ENCODE measurements at regions not wholly inside any gene's neighbourhood (a gene's known extent, or its start where the extent isn't known, plus 50 kb on each side); places are given as distances from the start of the nearest gene placed in this dataset.

DNA sequence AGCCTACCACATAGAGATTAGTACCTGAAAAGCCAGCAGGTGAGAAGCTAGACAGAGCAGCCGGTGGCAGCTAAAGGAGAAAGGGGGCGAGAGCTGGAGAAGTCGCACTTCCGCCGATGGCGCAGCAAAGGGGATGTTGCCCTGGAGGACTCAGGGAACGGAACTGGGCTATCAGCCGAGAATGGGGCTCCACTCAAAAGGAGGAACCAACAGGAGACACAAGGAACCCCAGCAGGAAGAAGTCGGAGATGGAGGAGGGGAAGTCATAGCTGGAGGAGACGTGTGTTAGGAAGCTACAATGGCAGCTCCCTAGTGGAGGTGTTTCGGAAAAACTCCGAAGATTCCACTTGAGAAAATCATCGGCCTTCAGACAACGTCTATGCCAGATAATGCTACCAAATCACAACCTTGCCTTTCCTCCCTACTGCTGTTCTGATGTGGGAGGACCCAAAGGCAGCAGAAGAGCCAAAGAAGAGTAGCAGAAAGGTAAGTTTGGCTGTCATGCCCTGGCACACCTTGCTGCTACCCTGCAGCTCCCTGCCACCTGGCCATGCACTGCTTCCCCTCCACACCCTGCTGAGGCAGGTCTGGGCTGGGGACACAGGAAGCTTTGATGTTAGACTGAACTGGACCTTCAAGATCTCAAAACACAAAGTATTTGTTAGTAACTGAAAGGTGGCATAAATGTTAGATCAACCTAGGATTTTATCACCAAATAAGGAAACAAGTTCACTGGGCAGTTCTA, 127.9 kb downstream of the DLEU7 start:
- no peak for DNase-seq (ENCODE audit: extremely low spot score in 2 of 2)
- intact Hi-C loops (cut with DNase I), result no loop called here
- Histone ChIP-seq H3K4me1 (no peaks in the 10 kb centered on the region), H3K36me3 (no peaks in the 10 kb centered on the region), H3K27me3 (no peaks in the 10 kb centered on the region), H3K9me3 (no peaks in the 10 kb centered on the region), H3K4me3 (no peak overlapping the region), H3K27ac (no peak overlapping the region)
- TF ChIP-seq POLR2A (IDR thresholded peaks at IDR 0.05) (no peak), POLR2AphosphoS5 (IDR thresholded peaks at IDR 0.05; ENCODE audit: insufficient read depth in 1 of 2, low read depth in 1 of 2) (no peak)
- TF ChIP-seq, protein P1, sequence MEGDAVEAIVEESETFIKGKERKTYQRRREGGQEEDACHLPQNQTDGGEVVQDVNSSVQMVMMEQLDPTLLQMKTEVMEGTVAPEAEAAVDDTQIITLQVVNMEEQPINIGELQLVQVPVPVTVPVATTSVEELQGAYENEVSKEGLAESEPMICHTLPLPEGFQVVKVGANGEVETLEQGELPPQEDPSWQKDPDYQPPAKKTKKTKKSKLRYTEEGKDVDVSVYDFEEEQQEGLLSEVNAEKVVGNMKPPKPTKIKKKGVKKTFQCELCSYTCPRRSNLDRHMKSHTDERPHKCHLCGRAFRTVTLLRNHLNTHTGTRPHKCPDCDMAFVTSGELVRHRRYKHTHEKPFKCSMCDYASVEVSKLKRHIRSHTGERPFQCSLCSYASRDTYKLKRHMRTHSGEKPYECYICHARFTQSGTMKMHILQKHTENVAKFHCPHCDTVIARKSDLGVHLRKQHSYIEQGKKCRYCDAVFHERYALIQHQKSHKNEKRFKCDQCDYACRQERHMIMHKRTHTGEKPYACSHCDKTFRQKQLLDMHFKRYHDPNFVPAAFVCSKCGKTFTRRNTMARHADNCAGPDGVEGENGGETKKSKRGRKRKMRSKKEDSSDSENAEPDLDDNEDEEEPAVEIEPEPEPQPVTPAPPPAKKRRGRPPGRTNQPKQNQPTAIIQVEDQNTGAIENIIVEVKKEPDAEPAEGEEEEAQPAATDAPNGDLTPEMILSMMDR (IDR thresholded peaks at IDR 0.05), result no peak

DNA sequence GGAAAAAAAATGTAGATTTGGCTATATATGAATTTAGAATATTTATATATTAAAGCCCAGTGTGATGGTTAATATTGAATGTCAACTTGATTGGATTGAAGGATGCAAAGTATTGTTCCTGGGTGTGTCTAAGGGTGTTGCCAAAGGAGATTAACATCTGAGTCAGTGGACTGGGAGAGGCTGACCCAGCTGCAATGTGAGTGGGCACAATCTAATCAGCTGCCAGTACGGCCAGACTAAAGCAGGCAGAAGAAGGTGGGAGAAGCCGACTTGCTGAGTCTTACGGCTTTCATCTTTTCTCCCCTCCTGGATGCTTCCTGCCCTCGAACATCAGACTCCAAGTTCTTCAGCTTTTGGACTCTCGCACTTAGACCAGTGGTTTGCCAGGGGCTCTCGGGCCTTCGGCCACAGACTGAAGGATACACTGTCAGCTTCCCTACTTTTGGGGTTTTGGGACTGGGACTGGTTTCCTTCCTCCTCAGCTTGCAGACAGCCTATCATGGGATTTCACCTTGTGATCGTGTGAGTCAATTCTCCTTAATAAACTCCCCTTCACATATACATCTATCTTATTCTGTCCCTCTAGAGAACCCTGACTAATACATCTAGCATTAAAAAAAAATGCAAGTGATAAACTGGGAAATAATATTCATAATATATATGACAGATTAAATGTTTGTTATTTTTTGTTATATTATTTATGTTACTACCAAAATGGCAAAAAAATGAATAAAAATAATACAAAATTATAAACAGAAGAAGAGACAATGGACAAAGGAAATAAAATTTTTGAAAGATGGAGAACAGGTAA, 122.4 kb downstream of the DLEU7 start:
- no peaks in the 10 kb centered on the region for H3K27me3 ChIP-seq
- intact Hi-C loops (cut with DNase I), result no loop called here
- no peak for DNase-seq (ENCODE audit: extremely low spot score in 2 of 2)
- H3K27ac ChIP-seq, result no peak overlapping the region
- no peaks in the 10 kb centered on the region for H3K9me3 ChIP-seq
- no peaks in the 10 kb centered on the region for H3K4me1 ChIP-seq
- no peak overlapping the region for H3K4me3 ChIP-seq
- H3K36me3 ChIP-seq, result no peaks in the 10 kb centered on the region
- TF ChIP-seq POLR2A (IDR thresholded peaks at IDR 0.05) (no peak), POLR2AphosphoS5 (IDR thresholded peaks at IDR 0.05; ENCODE audit: insufficient read depth in 1 of 2, low read depth in 1 of 2) (no peak)
- TF ChIP-seq, protein P1 (IDR thresholded peaks at IDR 0.05), result no peak

DNA sequence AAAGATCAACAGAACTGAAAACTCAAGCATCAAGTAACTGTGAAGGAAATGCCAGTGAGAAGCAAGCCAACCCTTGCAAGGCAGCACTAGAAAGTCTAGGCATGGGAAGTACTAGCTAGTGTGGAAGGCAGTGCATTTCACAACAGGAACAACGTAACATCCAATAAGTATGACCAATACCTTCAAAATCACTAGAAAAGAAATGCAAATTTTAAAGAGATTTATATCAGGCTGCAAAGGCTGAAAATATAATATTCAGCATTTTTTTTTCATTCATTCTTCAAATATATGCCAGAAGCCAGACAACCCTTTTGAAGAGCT, 121.9 kb downstream of the DLEU7 start:
- intact Hi-C loops (cut with DNase I), result no loop called here
- no peak for DNase-seq (ENCODE audit: extremely low spot score in 2 of 2)
- Histone ChIP-seq H3K4me3 (no peak overlapping the region), H3K27ac (no peak overlapping the region), H3K27me3 (no peaks in the 10 kb centered on the region), H3K9me3 (no peaks in the 10 kb centered on the region), H3K36me3 (no peaks in the 10 kb centered on the region), H3K4me1 (no peaks in the 10 kb centered on the region)
- TF ChIP-seq POLR2A (IDR thresholded peaks at IDR 0.05), result no peak
- TF ChIP-seq POLR2AphosphoS5 (IDR thresholded peaks at IDR 0.05; ENCODE audit: insufficient read depth in 1 of 2, low read depth in 1 of 2), result no peak
- TF ChIP-seq, protein P1 (IDR thresholded peaks at IDR 0.05), result no peak

DNA sequence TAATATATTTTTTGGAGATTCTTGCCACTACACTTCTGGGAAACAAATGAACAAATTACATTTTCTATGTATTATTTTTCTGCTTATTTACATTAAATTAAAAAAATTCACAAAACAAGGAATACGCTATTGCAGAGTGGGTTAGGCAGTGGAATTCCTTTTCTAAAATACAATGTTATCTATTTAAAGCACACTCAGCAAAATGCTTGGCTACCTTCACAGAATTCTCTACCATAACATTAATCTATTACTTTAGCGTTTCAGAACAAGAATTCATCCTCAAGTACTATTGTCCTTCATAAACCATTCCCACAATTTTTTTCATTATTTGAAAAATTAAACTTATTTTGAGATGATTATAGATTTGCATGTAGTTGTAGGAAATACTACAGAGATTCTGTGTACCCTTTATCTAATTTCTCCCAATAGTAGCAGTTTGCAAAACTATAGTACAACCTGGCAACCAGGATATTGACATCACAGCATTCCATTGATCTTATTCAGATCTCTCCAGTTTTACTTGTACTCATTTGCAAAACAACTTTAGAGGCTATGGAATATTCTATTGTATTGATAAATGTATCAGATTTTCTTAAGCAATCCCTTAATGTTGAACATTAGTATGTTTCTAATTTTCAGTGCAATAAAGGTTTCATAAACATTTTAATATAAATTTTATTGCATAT, 120.9 kb downstream of the DLEU7 start:
- no peak overlapping the region for H3K4me3 ChIP-seq
- no peaks in the 10 kb centered on the region for H3K27me3 ChIP-seq
- no peaks in the 10 kb centered on the region for H3K9me3 ChIP-seq
- no peak for TF ChIP-seq POLR2A (IDR thresholded peaks at IDR 0.05)
- TF ChIP-seq, protein P1 (IDR thresholded peaks at IDR 0.05), result no peak
- no peak for TF ChIP-seq POLR2AphosphoS5 (IDR thresholded peaks at IDR 0.05; ENCODE audit: insufficient read depth in 1 of 2, low read depth in 1 of 2)
- H3K4me1 ChIP-seq, result no peaks in the 10 kb centered on the region
- intact Hi-C loops (cut with DNase I), result no loop called here
- no peak for DNase-seq (ENCODE audit: extremely low spot score in 2 of 2)
- H3K27ac ChIP-seq, result no peak overlapping the region
- no peaks in the 10 kb centered on the region for H3K36me3 ChIP-seq

All from vagina (tissue), 2 donors.